ENCODE measurements at regions not wholly inside any gene's neighbourhood (a gene's known extent, or its start where the extent isn't known, plus 50 kb on each side); places are given as distances from the start of the nearest gene placed in this dataset.
A peak's percentile ranks its signal among the peaks of the same experiment; 100 is the strongest.

DNA sequence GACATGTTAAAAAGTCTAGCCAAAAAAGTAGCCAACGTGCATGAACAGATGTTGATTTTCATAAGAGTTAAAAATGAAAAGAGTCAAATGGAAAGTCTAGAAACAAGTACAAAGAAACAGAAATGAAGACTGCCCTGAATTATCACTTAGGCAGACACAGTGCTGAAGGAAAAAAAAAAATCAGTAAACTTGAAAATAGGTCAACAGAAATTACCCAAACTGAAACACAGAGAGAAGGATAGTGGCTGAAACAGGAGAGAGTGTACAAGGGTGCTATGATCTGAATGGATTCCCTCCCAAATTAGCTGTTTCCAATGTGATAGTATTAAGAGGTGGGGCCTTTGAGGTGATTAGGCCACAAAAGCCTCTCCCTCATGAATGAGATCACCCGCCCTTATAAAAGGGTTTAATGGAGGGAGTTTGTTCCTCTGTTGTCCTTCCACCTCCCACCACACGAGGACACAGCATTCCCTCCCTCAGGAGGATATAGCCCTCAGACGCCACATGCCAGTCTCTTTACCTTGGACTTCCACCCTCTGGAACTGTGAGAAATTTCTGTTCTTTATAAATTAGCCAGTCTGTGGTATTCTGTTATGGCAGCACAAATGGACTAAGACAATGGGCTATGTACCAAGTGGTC lies 249.7 kb downstream of the AHR start:
- TF ChIP-seq, protein P1, sequence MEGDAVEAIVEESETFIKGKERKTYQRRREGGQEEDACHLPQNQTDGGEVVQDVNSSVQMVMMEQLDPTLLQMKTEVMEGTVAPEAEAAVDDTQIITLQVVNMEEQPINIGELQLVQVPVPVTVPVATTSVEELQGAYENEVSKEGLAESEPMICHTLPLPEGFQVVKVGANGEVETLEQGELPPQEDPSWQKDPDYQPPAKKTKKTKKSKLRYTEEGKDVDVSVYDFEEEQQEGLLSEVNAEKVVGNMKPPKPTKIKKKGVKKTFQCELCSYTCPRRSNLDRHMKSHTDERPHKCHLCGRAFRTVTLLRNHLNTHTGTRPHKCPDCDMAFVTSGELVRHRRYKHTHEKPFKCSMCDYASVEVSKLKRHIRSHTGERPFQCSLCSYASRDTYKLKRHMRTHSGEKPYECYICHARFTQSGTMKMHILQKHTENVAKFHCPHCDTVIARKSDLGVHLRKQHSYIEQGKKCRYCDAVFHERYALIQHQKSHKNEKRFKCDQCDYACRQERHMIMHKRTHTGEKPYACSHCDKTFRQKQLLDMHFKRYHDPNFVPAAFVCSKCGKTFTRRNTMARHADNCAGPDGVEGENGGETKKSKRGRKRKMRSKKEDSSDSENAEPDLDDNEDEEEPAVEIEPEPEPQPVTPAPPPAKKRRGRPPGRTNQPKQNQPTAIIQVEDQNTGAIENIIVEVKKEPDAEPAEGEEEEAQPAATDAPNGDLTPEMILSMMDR (conservative IDR thresholded peaks at IDR 0.05; ENCODE audit: low read depth, low read length), result 0 out of 2 replicates have a peak, but pooled peaks have one; percentile 18
- TF ChIP-seq EZH2 (IDR thresholded peaks at IDR 0.05; ENCODE audit: low read length, unreplicated experiment) (no peak), EZH2phosphoT487 (IDR thresholded peaks at IDR 0.05; ENCODE audit: borderline replicate concordance, low read length) (no peak)

Measured in PC-3 (cell line).